K562 (cell line): ENCODE measurements at regions not wholly inside any gene's neighbourhood (a gene's known extent, or its start where the extent isn't known, plus 50 kb on each side); places are given as distances from the start of the nearest gene placed in this dataset.

ENCODE experiments used
- ATAC-seq: fragments of 200-7000 bp; cut with Tn5 transposase; 3 replicates; pipeline ENCODE4 v1.9.1; 2020; ENCODE audit warnings: moderate library complexity
- BruUV-seq: library from RNA; stranded (reverse); fragments of 400-500 nt; replicated peaks from 2 replicates; lab custom pipeline; 2021; lab: Mats Ljungman, UMichigan
- CTCF ChIA-PET: fragments of 300-600 bp; formaldehyde crosslinking; extraction: SDS; loops from one replicate; lab custom pipeline; 2021; ENCODE audit warnings: low intra/inter-chr PET ratio; lab: Yijun Ruan, JAX
- POLR2A ChIA-PET: fragments of 300-600, 350-650 bp; sonication (Branson Sonifier 250); formaldehyde crosslinking; extraction: SDS; loops from one replicate; lab custom pipeline; 2021; ENCODE audit warnings: antibody characterized with exemption, inconsistent platforms; lab: Yijun Ruan, JAX
- DNase-seq, 4 experiments: peaks; one replicate each; pipeline versions ENCODE4 v3.0.0 to v3.0.0-alpha.2; 2011 to 2018; ENCODE audit warnings: low spot score in 3 of 4, mixed read lengths in 3 of 4; ENCODE audit errors: extremely low read depth in 1 of 4
- FAIRE-seq: peaks from 2 replicates; lab custom pipeline; 2011; peaks lifted over from hg19 to GRCh38; lab: Jason Lieb, UNC
- H2AFZ ChIP-seq: 2 replicates; pipeline ENCODE4 v1.6.0; 2011; ENCODE audit warnings: low read depth, low read length, control low read depth, inconsistent platforms
- H3K27ac ChIP-seq: fragments of 200-600 bp; 3 replicates; pipeline ENCODE4 v1.8.0; 2011; ENCODE audit warnings: low read depth, mild to moderate bottlenecking, control low read depth, inconsistent platforms, low read length, moderate library complexity, mixed read lengths; ENCODE audit errors: extremely low read depth
- H3K27me3 ChIP-seq, 2 experiments: fragments of 300-600 bp in 1 of 2; 2 replicates in 1 of 2; 3 replicates in 1 of 2; pipeline versions ENCODE4 v1.6.0 to v1.8.0; 2011; ENCODE audit warnings: inconsistent platforms in 2 of 2, low read length in 2 of 2, mild to moderate bottlenecking in 1 of 2, mixed read lengths in 1 of 2, moderate library complexity in 1 of 2; ENCODE audit not compliant: control insufficient read depth in 2 of 2, insufficient read depth in 2 of 2
- H3K36me3 ChIP-seq: fragments of 300-600 bp; 3 replicates; pipeline ENCODE4 v1.8.0; 2011; ENCODE audit warnings: mild to moderate bottlenecking, low read length, inconsistent platforms; ENCODE audit not compliant: control insufficient read depth, insufficient read depth
- H3K4me1 ChIP-seq, 2 experiments: fragments of 200-600 bp in 1 of 2; replicated peaks in 1 of 2; 2 replicates in 1 of 2; 3 replicates in 1 of 2; pipeline versions ENCODE4 v1.5.1 to v1.8.0; 2011; ENCODE audit warnings: inconsistent platforms in 2 of 2, low read length in 2 of 2, mild to moderate bottlenecking in 1 of 2, mixed read lengths in 1 of 2, moderate library complexity in 1 of 2; ENCODE audit not compliant: control insufficient read depth in 2 of 2, insufficient read depth in 2 of 2
- H3K4me2 ChIP-seq: 2 replicates; pipeline ENCODE4 v1.6.1; 2011; ENCODE audit warnings: low read length, control low read depth, inconsistent platforms, mixed read lengths; ENCODE audit not compliant: insufficient read depth
- H3K4me3 ChIP-seq: fragments of 200-600 bp; sonication (generic), shearing (Covaris generic); 2 replicates; pipeline ENCODE4 v1.5.1; 2016; ENCODE audit warnings: control low read depth, inconsistent platforms
- H3K79me2 ChIP-seq: fragments of 200-600 bp; 3 replicates; pipeline ENCODE4 v1.8.0; 2011; ENCODE audit warnings: low read length, inconsistent platforms; ENCODE audit not compliant: control insufficient read depth, insufficient read depth
- H3K9ac ChIP-seq, 2 experiments: 2 replicates each; pipeline versions ENCODE4 v1.6.0 to v1.6.1; 2011; ENCODE audit warnings: low read depth in 2 of 2, low read length in 2 of 2, control low read depth in 1 of 2, inconsistent platforms in 1 of 2, mild to moderate bottlenecking in 1 of 2, mixed read lengths in 1 of 2; ENCODE audit not compliant: insufficient read depth in 1 of 2
- H3K9me1 ChIP-seq: one replicate; pipeline ENCODE4 v1.6.0; 2011; ENCODE audit warnings: inconsistent platforms, mild to moderate bottlenecking, low read length, moderate library complexity; ENCODE audit not compliant: control insufficient read depth, insufficient read depth
- H3K9me3 ChIP-seq: replicated peaks from 2 replicates; pipeline ENCODE4 v1.5.1; 2011; ENCODE audit warnings: low read depth, low read length, inconsistent platforms; ENCODE audit not compliant: control insufficient read depth, insufficient read depth
- H4K20me1 ChIP-seq: replicated peaks from 2 replicates; pipeline ENCODE4 v1.6.1; 2011; ENCODE audit warnings: low read length, inconsistent platforms, mixed read lengths; ENCODE audit not compliant: control insufficient read depth, insufficient read depth
- C11orf30 ChIP-seq: fragments of 450-650 bp; IDR thresholded peaks from 2 replicates; pipeline ENCODE4 v1.6.1; 2016; ENCODE audit warnings: low read depth, mild to moderate bottlenecking
- CHD1 ChIP-seq: fragments of 200-600 bp; sonication (generic); IDR thresholded peaks from one replicate; pipeline ENCODE4 v1.6.1; 2012; ENCODE audit warnings: mild to moderate bottlenecking, moderate library complexity, low read length, inconsistent platforms
- HMGN3 ChIP-seq: IDR thresholded peaks from 2 replicates; pipeline ENCODE4 v1.6.1; 2011; ENCODE audit warnings: borderline replicate concordance, low read depth, mild to moderate bottlenecking, mixed read lengths, low read length; ENCODE audit not compliant: insufficient read length; ENCODE audit errors: extremely low read depth
- MTF1 ChIP-seq: fragments of 250-450 bp; sonication (Bioruptor Pico); IDR thresholded peaks from 2 replicates; pipeline ENCODE4 v1.9.0; 2021; ENCODE audit warnings: moderate library complexity, mild to moderate bottlenecking, inconsistent platforms, borderline replicate concordance
- SAFB2 ChIP-seq: fragments of 200-400 bp; formaldehyde crosslinking; IDR thresholded peaks from 2 replicates; pipeline ENCODE4 v1.6.1; 2018; ENCODE audit warnings: borderline replicate concordance, low read length, low read depth, moderate library complexity; ENCODE audit not compliant: severe bottlenecking
- SRSF3 ChIP-seq: fragments of 200-400 bp; formaldehyde crosslinking; IDR thresholded peaks from 2 replicates; pipeline ENCODE4 v1.6.1; 2016; ENCODE audit warnings: mild to moderate bottlenecking, low read length, moderate library complexity; ENCODE audit not compliant: insufficient read depth
- ZNF316 ChIP-seq: fragments of 450-650 bp; IDR thresholded peaks from 2 replicates; pipeline ENCODE4 v1.6.1; 2016
- WGBS: fragments of 100-300 bp; shearing (Covaris generic); methylation state at CpG from one replicate; pipeline ENCODE4 v1.1.6; 2016; ENCODE audit warnings: low coverage, mixed read lengths; ENCODE audit not compliant: insufficient coverage; ENCODE audit errors: missing lambda C conversion rate; 5-methylcytosine and 5-hydroxymethylcytosine counted together
- in situ Hi-C: fragments of 300-500 bp; cut with MboI; formaldehyde crosslinking; loops from 4 replicates; pipeline ENCODE4 v1.15.0; 2018; ENCODE audit warnings: inconsistent platforms, mixed read lengths
- intact Hi-C: fragments of 100-400 bp; cut with micrococcal nuclease; formaldehyde crosslinking; loops from 2 replicates; pipeline ENCODE4 v1.14.2; 2022

- no peaks in the 10 kb centered on the region for H3K4me1 ChIP-seq
- no peaks in the 10 kb centered on the region for H3K79me2 ChIP-seq
- 12% methylated on average over 7 of the region's 8 CpGs for WGBS
- BruUV-seq, result no TSS peak
- H4K20me1 ChIP-seq, result no peaks in the 10 kb centered on the region
- DNase-seq, result no peak
- H3K4me3 ChIP-seq, result no peak overlapping the region
- no peaks in the 10 kb centered on the region for H3K36me3 ChIP-seq
- ChIA-PET CTCF (no interaction called here), POLR2A (interaction anchor here (0.6 kb wide), 1 partner anchor 116 kb away, joined by 3 read pairs; no protein-coding TSS in a partner anchor)
- no peaks in the 10 kb centered on the region for H3K9me1 ChIP-seq
- no peaks in the 10 kb centered on the region for H3K9me3 ChIP-seq
- FAIRE-seq, result no peak
- TF ChIP-seq HMGN3, result no peak
- no peak for TF ChIP-seq SAFB2
- TF ChIP-seq SRSF3, result no peak
- H3K27me3 ChIP-seq, result peaks cover 31 to 48% of the 10 kb centered on the region in 2 experiments
- intact Hi-C loops, result no loop called here
- no peak overlapping the region for H3K4me2 ChIP-seq
- no peak; the same call in 2 of the 3 replicates for ATAC-seq
- no peak overlapping the region for H3K27ac ChIP-seq
- H2AFZ ChIP-seq, result no peak overlapping the region
- H3K9ac ChIP-seq, result no peak overlapping the region
- in situ Hi-C loops, result no loop called here
Measured at GRCh38 chr5:66234241-66234640, 90.1 kb downstream of the SREK1 start.

DNA sequence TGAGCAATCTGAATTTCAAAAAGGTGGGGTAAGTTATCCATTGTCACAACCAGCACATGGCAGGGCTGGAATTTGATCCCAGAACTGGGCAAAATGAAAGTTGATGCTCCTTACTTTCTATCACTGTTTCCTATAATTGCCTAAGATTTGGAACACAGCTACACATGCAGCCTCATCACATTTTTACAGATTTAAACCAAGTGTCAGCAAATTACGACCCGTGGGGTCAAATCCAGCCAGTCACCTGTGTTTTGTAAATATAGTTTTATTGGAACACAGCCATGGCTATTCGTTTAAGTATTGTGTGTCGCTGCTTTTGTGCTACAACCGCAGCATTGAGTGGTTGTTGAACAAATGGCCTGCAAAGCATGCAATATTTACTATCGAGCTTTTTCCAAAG lies 94.3 kb downstream of the SREK1 start:
- Histone ChIP-seq H3K36me3 (no peaks in the 10 kb centered on the region), H3K4me3 (no peak overlapping the region), H3K4me1 (no peaks in the 10 kb centered on the region), H3K9ac (no peak overlapping the region), H3K9me3 (no peaks in the 10 kb centered on the region), H2AFZ (no peak overlapping the region), H3K27ac (no peak overlapping the region), H3K9me1 (no peaks in the 10 kb centered on the region), H4K20me1 (no peaks in the 10 kb centered on the region), H3K27me3 (peaks cover 35 to 58% of the 10 kb centered on the region in 2 experiments), H3K4me2 (no peak overlapping the region), H3K79me2 (no peaks in the 10 kb centered on the region)
- in situ Hi-C loops (no loop called here), intact Hi-C loops (loop anchor here (2.0 kb wide), 1 partner anchor 68 kb away; no protein-coding TSS in a partner anchor)
- FAIRE-seq (no peak), ATAC-seq (no peak), DNase-seq (no peak)
- 0% methylated on average over 6 of the region's 6 CpGs for WGBS
- CTCF ChIA-PET, result no interaction called here
- TF ChIP-seq MTF1 (CRISPR knock-in tag) (no peak), CHD1 (no peak), ZNF316 (peak; percentile 41; the same call in 1 of the 2 replicates), C11orf30 (0 out of 2 replicates have a peak, but pooled peaks have one; percentile 8)
- POLR2A ChIA-PET, result interaction anchor here (1.3 kb wide), 1 partner anchor 12 kb away, joined by 3 read pairs; no protein-coding TSS in a partner anchor
- no TSS peak for BruUV-seq
